Transverse colon (tissue), 4 donors: ENCODE measurements at regions not wholly inside any gene's neighbourhood (a gene's known extent, or its start where the extent isn't known, plus 50 kb on each side); places are given as distances from the start of the nearest gene placed in this dataset.

Experiments
- DNase-seq: peaks from one replicate; pipeline ENCODE4 v3.0.0-alpha.2; 2019
- H3K27ac ChIP-seq, 4 donors: fragments of 200-600 bp; sonication (generic); 2 replicates each; pipeline ENCODE4 v1.5.1; 2016 to 2018; ENCODE audit warnings: inconsistent platforms in 4 of 4
- H3K27me3 ChIP-seq: fragments of 200-600 bp; sonication (generic); 2 replicates; pipeline ENCODE4 v1.5.1; 2017; ENCODE audit warnings: inconsistent platforms
- H3K36me3 ChIP-seq, 4 donors: fragments of 200-600 bp; sonication (generic); 2 replicates each; pipeline ENCODE4 v1.5.1; 2017 to 2019; ENCODE audit warnings: inconsistent platforms in 4 of 4
- H3K4me1 ChIP-seq, 4 donors: fragments of 200-600 bp; sonication (generic); 2 replicates each; pipeline ENCODE4 v1.5.1; 2017 to 2020; ENCODE audit warnings: inconsistent platforms in 4 of 4
- H3K4me3 ChIP-seq, 4 donors: fragments of 200-600 bp; sonication (generic); 1 replicate in 1 of 4; 2 replicates in 3 of 4; pipeline versions ENCODE4 v1.5.1 to v1.6.1; 2017 to 2019; ENCODE audit warnings: inconsistent platforms in 4 of 4
- H3K9me3 ChIP-seq, 2 donors: fragments of 200-600 bp; sonication (generic); 2 replicates each; pipeline ENCODE4 v1.5.1; 2017 to 2019; ENCODE audit warnings: inconsistent platforms in 2 of 2
- EP300 ChIP-seq: sonication (generic); formaldehyde crosslinking; IDR thresholded peaks from one replicate; pipeline ENCODE4 v1.6.1; 2017; ENCODE audit warnings: antibody characterized with exemption, low read depth
- POLR2A ChIP-seq: fragments of 450-650 bp; IDR thresholded peaks from one replicate; pipeline ENCODE4 v1.6.1; 2016; ENCODE audit warnings: antibody characterized with exemption, mild to moderate bottlenecking, moderate library complexity
- POLR2AphosphoS5 ChIP-seq, 3 donors: sonication (generic); formaldehyde crosslinking; IDR thresholded peaks; one replicate each; pipeline ENCODE4 v1.6.1; 2016; ENCODE audit warnings: antibody characterized with exemption in 3 of 3
- WGBS, 2 donors: methylation state at CpG; one replicate each; pipeline ENCODE4 v1.1.5; 2018; ENCODE audit warnings: low coverage in 1 of 2; 5-methylcytosine and 5-hydroxymethylcytosine counted together
- in situ Hi-C, 4 donors: fragments of 200-750 bp; cut with MboI; loops; one replicate each; pipeline versions ENCODE4 v1.15.0 to v1.15.1; 2017; ENCODE audit warnings: low sequenced_read_pairs in 3 of 4, low pct_ligation_motif_present in 1 of 4, low pct_unique_long_range_greater_than_20kb in 1 of 4
- intact Hi-C: fragments of 100-400 bp; cut with DNase I; formaldehyde crosslinking; loops from one replicate; pipeline ENCODE4 v1.15.1; 2023; ENCODE audit warnings: low total_unique reads
- TF ChIP-seq, protein P1 (sequence below), 5 experiments: fragments of 200-600 bp in 3 of 5; fragments of 450-650 bp in 2 of 5; sonication (generic) in 3 of 5; IDR thresholded peaks; 1 replicate in 2 of 5; 2 replicates in 3 of 5; pipeline ENCODE4 v1.5.1; 2016 to 2017; ENCODE audit warnings: antibody characterized with exemption in 5 of 5, inconsistent platforms in 3 of 5, mild to moderate bottlenecking in 2 of 5, moderate library complexity in 1 of 5

DNA sequence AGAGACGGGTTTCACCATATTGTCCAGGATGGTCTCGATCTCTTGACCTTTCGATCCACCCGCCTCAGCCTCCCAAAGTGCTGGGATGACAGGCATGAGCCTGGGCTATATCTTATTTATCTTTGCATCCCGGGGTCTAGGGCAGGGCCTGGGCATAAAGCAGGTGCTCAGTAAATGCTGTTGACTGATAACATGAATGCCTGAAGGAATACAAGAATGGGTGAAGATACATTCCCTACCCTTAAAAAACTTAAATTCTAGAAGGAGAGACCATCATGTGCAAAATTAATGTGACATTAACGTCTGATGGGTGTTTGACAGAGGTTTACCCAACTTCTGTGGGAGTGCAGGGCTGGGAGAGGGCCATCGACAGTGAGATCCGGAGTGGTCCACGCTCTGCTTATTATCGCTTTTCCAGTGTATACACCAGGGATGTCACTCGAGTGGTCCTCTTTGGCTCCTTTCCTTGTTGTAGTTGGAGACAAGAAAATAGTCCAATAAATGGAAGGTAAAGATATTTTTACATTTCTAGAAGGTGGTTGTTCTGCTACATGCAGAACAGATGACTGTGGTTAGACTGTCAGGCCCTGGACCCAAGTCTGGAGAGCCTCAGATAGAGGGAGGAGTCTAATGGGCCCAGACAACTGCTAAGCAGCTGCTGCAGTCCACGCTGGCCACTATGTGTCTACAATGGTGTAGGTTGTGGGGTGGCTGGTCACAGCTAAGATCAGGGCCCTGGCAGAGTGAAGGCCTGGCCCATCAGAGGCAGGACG is 131.7 kb downstream of the MYCN start:
- no peak for DNase-seq
- Histone ChIP-seq H3K27ac (no peak overlapping the region), H3K36me3 (no peaks in the 10 kb centered on the region), H3K9me3 (no peaks in the 10 kb centered on the region), H3K4me3 (no peak overlapping the region), H3K4me1 (no peaks in the 10 kb centered on the region), H3K27me3 (no peaks in the 10 kb centered on the region)
- intact Hi-C loops (no loop called here), in situ Hi-C loops (no loop called here)
- 87 to 90% methylated on average over 11 to 13 of the region's 13 CpGs for WGBS, 2 donors
- TF ChIP-seq, protein P1, sequence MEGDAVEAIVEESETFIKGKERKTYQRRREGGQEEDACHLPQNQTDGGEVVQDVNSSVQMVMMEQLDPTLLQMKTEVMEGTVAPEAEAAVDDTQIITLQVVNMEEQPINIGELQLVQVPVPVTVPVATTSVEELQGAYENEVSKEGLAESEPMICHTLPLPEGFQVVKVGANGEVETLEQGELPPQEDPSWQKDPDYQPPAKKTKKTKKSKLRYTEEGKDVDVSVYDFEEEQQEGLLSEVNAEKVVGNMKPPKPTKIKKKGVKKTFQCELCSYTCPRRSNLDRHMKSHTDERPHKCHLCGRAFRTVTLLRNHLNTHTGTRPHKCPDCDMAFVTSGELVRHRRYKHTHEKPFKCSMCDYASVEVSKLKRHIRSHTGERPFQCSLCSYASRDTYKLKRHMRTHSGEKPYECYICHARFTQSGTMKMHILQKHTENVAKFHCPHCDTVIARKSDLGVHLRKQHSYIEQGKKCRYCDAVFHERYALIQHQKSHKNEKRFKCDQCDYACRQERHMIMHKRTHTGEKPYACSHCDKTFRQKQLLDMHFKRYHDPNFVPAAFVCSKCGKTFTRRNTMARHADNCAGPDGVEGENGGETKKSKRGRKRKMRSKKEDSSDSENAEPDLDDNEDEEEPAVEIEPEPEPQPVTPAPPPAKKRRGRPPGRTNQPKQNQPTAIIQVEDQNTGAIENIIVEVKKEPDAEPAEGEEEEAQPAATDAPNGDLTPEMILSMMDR (IDR thresholded peaks at IDR 0.05): no peak
- TF ChIP-seq EP300 (no peak), POLR2A (no peak), POLR2AphosphoS5 (IDR thresholded peaks at IDR 0.05) (no peak)

DNA sequence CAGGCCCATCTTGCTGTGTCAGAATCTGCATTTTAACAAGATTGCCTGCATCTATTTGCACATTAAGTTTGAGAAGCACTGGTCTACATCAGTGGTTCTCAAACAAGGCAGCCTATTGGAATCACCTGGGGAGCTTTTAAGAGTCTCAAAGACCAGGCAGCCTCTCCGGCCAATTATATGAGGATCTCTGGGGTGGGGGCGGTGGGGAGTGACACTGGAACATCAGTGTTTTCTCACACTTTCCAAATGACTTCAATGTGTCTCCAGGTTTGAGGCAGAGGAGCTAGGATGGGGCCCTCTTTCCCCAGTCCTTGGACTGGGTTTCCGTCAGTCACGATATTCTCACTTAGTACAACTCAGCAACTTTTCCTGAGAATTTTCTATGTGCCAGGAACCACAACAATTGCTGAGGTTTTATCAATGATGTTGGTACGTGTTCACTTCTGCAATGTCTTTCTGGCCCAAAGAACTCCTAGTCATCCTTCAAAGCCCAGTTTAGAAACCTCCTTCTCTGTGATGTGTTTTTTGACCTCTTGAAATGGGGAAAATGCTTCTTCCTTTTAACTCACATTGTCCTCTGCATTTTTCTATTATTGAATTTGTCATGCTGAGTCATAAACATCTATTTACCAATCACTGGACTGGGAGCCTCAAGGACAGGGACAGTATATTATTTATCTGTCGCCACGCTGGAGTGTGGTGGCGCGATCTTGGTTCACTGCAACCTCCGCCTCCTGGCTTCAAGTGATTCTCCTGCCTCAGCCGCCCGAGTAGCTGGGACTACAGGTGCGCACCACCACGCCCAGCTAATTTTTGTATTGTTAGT is 130.9 kb downstream of the MYCN start:
- Histone ChIP-seq H3K36me3 (no peaks in the 10 kb centered on the region), H3K27ac (no peak overlapping the region), H3K4me3 (no peak overlapping the region), H3K9me3 (no peaks in the 10 kb centered on the region), H3K27me3 (no peaks in the 10 kb centered on the region), H3K4me1 (no peaks in the 10 kb centered on the region)
- in situ Hi-C loops: no loop called here
- TF ChIP-seq POLR2AphosphoS5 (IDR thresholded peaks at IDR 0.05) (no peak), EP300 (no peak), POLR2A (no peak)
- TF ChIP-seq, protein P1 (IDR thresholded peaks at IDR 0.05): no peak
- no peak for DNase-seq
- 95 to 98% methylated on average over 10 to 14 of the region's 14 CpGs for whole genome bisulfite sequencing, 2 donors
- intact Hi-C loops: no loop called here

DNA sequence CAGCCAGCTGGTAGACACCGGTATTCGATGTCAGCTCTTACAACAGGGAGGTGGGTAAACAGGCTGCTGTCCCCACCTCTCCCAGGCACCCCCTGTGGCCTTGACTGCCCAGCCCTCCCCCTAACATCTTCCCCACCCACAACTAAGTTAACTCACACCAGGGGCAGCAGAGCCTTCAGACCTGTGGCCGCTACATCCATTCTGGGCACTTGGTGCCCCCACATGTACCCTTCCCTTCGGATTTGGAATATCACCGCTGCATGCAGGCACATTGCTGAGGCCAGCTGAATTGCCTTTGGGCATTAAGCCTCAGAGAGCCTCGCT is 130.3 kb downstream of the MYCN start:
- Histone ChIP-seq H3K4me3 (no peak overlapping the region), H3K27me3 (no peaks in the 10 kb centered on the region), H3K36me3 (no peaks in the 10 kb centered on the region), H3K27ac (no peak overlapping the region), H3K4me1 (no peaks in the 10 kb centered on the region), H3K9me3 (no peaks in the 10 kb centered on the region)
- in situ Hi-C loops: no loop called here
- TF ChIP-seq EP300 (no peak), POLR2AphosphoS5 (IDR thresholded peaks at IDR 0.05) (no peak), POLR2A (no peak)
- TF ChIP-seq, protein P1 (IDR thresholded peaks at IDR 0.05): no peak
- intact Hi-C loops: no loop called here
- WGBS, 2 donors: 80 to 83% methylated on average over 1 to 6 of the region's 6 CpGs
- no peak for DNase-seq

DNA sequence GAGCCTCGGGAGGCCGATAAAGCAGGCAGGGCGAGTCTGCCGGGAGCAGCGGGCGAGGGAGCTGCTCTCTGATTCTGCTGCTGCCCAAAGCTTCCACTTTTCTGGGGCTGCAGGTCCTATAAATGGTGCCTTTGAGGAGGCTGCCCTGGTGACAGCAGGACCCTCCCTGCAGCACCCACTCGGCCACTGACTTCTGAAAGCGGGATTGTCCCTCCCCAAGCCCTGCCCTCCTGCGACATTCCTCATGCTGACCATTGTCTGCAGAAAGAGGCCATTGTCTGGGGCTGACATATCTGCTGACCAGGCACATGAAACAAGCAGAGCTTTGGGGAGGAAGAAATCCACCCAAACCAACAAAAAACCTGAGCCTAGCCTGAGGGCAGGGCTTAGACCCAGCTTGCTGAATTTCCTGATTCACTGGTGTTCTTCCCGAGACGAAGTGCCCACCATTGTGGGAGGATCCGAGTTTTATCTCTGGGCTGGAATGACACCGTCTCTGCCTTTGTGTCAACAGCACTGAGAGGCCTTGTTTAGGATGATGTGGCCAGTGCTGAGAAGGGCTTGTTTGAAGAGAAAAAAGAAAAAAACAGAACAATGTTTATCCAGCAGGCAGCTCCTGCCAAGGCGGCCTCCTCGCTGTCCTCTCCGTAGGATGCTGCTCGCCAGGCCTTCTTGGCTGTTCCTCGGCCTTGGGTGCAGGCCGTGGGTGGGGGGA is 129.7 kb downstream of the MYCN start:
- Histone ChIP-seq H3K9me3 (no peaks in the 10 kb centered on the region), H3K27ac (no peak overlapping the region), H3K36me3 (no peaks in the 10 kb centered on the region), H3K4me3 (no peak overlapping the region), H3K4me1 (no peaks in the 10 kb centered on the region), H3K27me3 (no peaks in the 10 kb centered on the region)
- no peak for DNase-seq
- in situ Hi-C loops (no loop called here), intact Hi-C loops (no loop called here)
- no peak for TF ChIP-seq EP300
- TF ChIP-seq POLR2A: no peak
- TF ChIP-seq, protein P1 (IDR thresholded peaks at IDR 0.05): no peak
- no peak for TF ChIP-seq POLR2AphosphoS5 (IDR thresholded peaks at IDR 0.05)
- WGBS, 2 donors: 66% methylated on average over 19 of the region's 19 CpGs; no CpG with 5 or more reads in 1 of the 2 donors
